22Rv1 (cell line): ENCODE measurements at regions not wholly inside any gene's neighbourhood (a gene's known extent, or its start where the extent isn't known, plus 50 kb on each side); places are given as distances from the start of the nearest gene placed in this dataset.

Experiments
- CTCF ChIP-seq: fragments of 450-650 bp; IDR thresholded peaks from 2 replicates; pipeline ENCODE4 v1.5.1; 2017; ENCODE audit warnings: mild to moderate bottlenecking
- ZFX ChIP-seq: fragments of 450-650 bp; IDR thresholded peaks from 2 replicates; pipeline ENCODE4 v1.6.1; 2017; ENCODE audit warnings: antibody characterized with exemption, borderline replicate concordance

GRCh38 chr12:124183172-124183571 is 111.7 kb upstream of the RFLNA start:
- TF ChIP-seq CTCF: no peak
- no peak for TF ChIP-seq ZFX
